Endothelial cell of umbilical vein (primary cell): ENCODE measurements at regions not wholly inside any gene's neighbourhood (a gene's known extent, or its start where the extent isn't known, plus 50 kb on each side); places are given as distances from the start of the nearest gene placed in this dataset.

ENCODE experiments used
- BruUV-seq: library from RNA; stranded (reverse); fragments of 400-500 nt; replicated peaks from 2 replicates; lab custom pipeline; 2021; lab: Mats Ljungman, UMichigan
- CTCF ChIA-PET: fragments of 300-600, 350-600 bp; sonication (Branson Sonifier 250); formaldehyde crosslinking; loops from one replicate; lab custom pipeline; 2021; ENCODE audit warnings: antibody characterized with exemption, inconsistent platforms; lab: Charles Lee
- POLR2A ChIA-PET: fragments of 300-600, 350-600 bp; sonication (Branson Sonifier 250); formaldehyde crosslinking; loops from one replicate; lab custom pipeline; 2021; ENCODE audit warnings: antibody characterized with exemption, inconsistent platforms; lab: Charles Lee
- DNase-seq: peaks from one replicate; pipeline ENCODE4 v3.0.0-alpha.2; 2011; ENCODE audit warnings: low read depth, low spot score
- FAIRE-seq: peaks from 2 replicates; lab custom pipeline; 2011; peaks lifted over from hg19 to GRCh38; lab: Jason Lieb, UNC
- H2AFZ ChIP-seq: 2 replicates; pipeline ENCODE4 v1.6.0; 2012; ENCODE audit warnings: low read depth, low read length, control low read depth, inconsistent platforms
- H3K27ac ChIP-seq: 2 replicates; pipeline ENCODE4 v1.5.1; 2011; ENCODE audit warnings: low read depth, mild to moderate bottlenecking, control low read depth, low read length, moderate library complexity; ENCODE audit not compliant: insufficient read depth
- H3K27me3 ChIP-seq, 2 experiments: 2 replicates each; pipeline versions ENCODE4 v1.6.0 to v1.6.1; 2011; ENCODE audit warnings: low read length in 2 of 2, mixed read lengths in 1 of 2; ENCODE audit not compliant: control insufficient read depth in 2 of 2, insufficient read depth in 2 of 2
- H3K36me3 ChIP-seq, 2 experiments: 2 replicates in 1 of 2; 3 replicates in 1 of 2; pipeline ENCODE4 v1.5.1; 2011; ENCODE audit warnings: low read length in 2 of 2, mild to moderate bottlenecking in 1 of 2, moderate library complexity in 1 of 2; ENCODE audit not compliant: control insufficient read depth in 2 of 2, insufficient read depth in 2 of 2; ENCODE audit errors: extremely low read depth in 1 of 2
- H3K4me1 ChIP-seq: 3 replicates; pipeline ENCODE4 v1.5.1; 2011; ENCODE audit warnings: mild to moderate bottlenecking, low read length; ENCODE audit not compliant: control insufficient read depth, insufficient read depth; ENCODE audit errors: extremely low read depth
- H3K4me2 ChIP-seq: 2 replicates; pipeline ENCODE4 v1.6.1; 2011; ENCODE audit warnings: low read length, control low read depth, mixed read lengths; ENCODE audit not compliant: insufficient read depth
- H3K4me3 ChIP-seq, 3 experiments: fragments of 200-600 bp in 1 of 3; sonication (generic), shearing (Covaris generic) in 1 of 3; replicated peaks in 1 of 3; 2 replicates each; pipeline ENCODE4 v1.5.1; 2011 to 2016; ENCODE audit warnings: control low read depth in 3 of 3, low read length in 3 of 3, mild to moderate bottlenecking in 2 of 3, inconsistent platforms in 1 of 3, low read depth in 1 of 3, moderate library complexity in 1 of 3; ENCODE audit not compliant: insufficient read depth in 1 of 3
- H3K79me2 ChIP-seq: 2 replicates; pipeline ENCODE4 v1.6.0; 2012; ENCODE audit warnings: low read length, inconsistent platforms; ENCODE audit not compliant: control insufficient read depth, insufficient read depth
- H3K9ac ChIP-seq: replicated peaks from 2 replicates; pipeline ENCODE3; 2011; ENCODE audit warnings: low read length, control low read depth; ENCODE audit not compliant: insufficient read depth; ENCODE audit errors: extremely low read depth
- H3K9me1 ChIP-seq: replicated peaks from 3 replicates; pipeline ENCODE4 v1.6.0; 2011; ENCODE audit warnings: mild to moderate bottlenecking, low read length; ENCODE audit not compliant: control insufficient read depth, insufficient read depth; ENCODE audit errors: extremely low read depth
- H3K9me3 ChIP-seq: replicated peaks from 2 replicates; pipeline ENCODE4 v1.5.1; 2012; ENCODE audit warnings: low read length, inconsistent platforms; ENCODE audit not compliant: control insufficient read depth, insufficient read depth
- H4K20me1 ChIP-seq: replicated peaks from 2 replicates; pipeline ENCODE3; 2011; ENCODE audit warnings: mild to moderate bottlenecking, low read length; ENCODE audit not compliant: control insufficient read depth, insufficient read depth; ENCODE audit errors: extremely low read depth
- CTCF ChIP-seq, 2 donors: IDR thresholded peaks; 1 replicate in 1 of 2; 2 replicates in 1 of 2; pipeline ENCODE4 v1.5.1; 2011; ENCODE audit warnings: low read length in 2 of 2, mild to moderate bottlenecking in 2 of 2, moderate library complexity in 2 of 2, control low read depth in 1 of 2, inconsistent platforms in 1 of 2, low read depth in 1 of 2; ENCODE audit not compliant: insufficient read depth in 1 of 2; ENCODE audit errors: extremely low read depth in 1 of 2
- EZH2 ChIP-seq: IDR thresholded peaks from 2 replicates; pipeline ENCODE4 v1.6.1; 2012; ENCODE audit warnings: borderline replicate concordance, low read depth, mild to moderate bottlenecking, moderate library complexity, low read length, inconsistent platforms; ENCODE audit not compliant: severe bottlenecking
- FOS ChIP-seq: IDR thresholded peaks from 2 replicates; pipeline ENCODE4 v1.6.1; 2011; ENCODE audit warnings: mild to moderate bottlenecking, low read length, moderate library complexity, borderline replicate concordance; ENCODE audit not compliant: insufficient read depth
- GATA2 ChIP-seq: IDR thresholded peaks from 2 replicates; pipeline ENCODE4 v1.7.0; 2011; ENCODE audit warnings: low read depth, mild to moderate bottlenecking, moderate library complexity, mixed read lengths, low read length; ENCODE audit not compliant: insufficient read length, insufficient read depth
- JUN ChIP-seq: IDR thresholded peaks from 2 replicates; pipeline ENCODE4 v1.6.1; 2011; ENCODE audit warnings: borderline replicate concordance, low read depth; ENCODE audit not compliant: insufficient read length, insufficient read depth
- MAX ChIP-seq: IDR thresholded peaks from 2 replicates; pipeline ENCODE4 v1.6.1; 2011; ENCODE audit not compliant: insufficient read depth, insufficient read length
- MYC ChIP-seq: IDR thresholded peaks from one replicate; pipeline ENCODE4 v1.6.1; 2011; ENCODE audit warnings: mild to moderate bottlenecking, low read depth, low read length
- POLR2A ChIP-seq: IDR thresholded peaks from 2 replicates; pipeline ENCODE4 v1.6.1; 2012; ENCODE audit warnings: low read depth, mild to moderate bottlenecking, control low read depth, low read length
- POLR2AphosphoS5 ChIP-seq: IDR thresholded peaks from 2 replicates; pipeline ENCODE4 v1.6.1; 2012; ENCODE audit warnings: low read depth, mild to moderate bottlenecking, control low read depth, low read length, moderate library complexity; ENCODE audit not compliant: insufficient read depth
- dilution Hi-C: fragments of 300-500 bp; cut with MboI; formaldehyde crosslinking; loops from one replicate; pipeline ENCODE4 v1.15.0; 2019; ENCODE audit warnings: low sequenced_read_pairs; ENCODE audit not compliant: extremely low pct_ligation_motif_present
- intact Hi-C: fragments of 100-400 bp; cut with micrococcal nuclease; formaldehyde crosslinking; loops from one replicate; pipeline ENCODE4 v1.10.0; 2022

GRCh38 chr4:34182306-34182705 is 2062.0 kb downstream of the ARAP2 start:
- intact Hi-C loops = no loop called here
- Histone ChIP-seq H3K27me3 (no peaks in the 10 kb centered on the region), H3K27ac (no peak overlapping the region), H3K36me3 (no peaks in the 10 kb centered on the region), H2AFZ (no peak overlapping the region), H3K4me1 (no peaks in the 10 kb centered on the region), H3K4me3 (no peak overlapping the region), H3K4me2 (no peak overlapping the region), H3K9me3 (no peaks in the 10 kb centered on the region), H3K9me1 (no peaks in the 10 kb centered on the region), H3K79me2 (no peaks in the 10 kb centered on the region), H4K20me1 (no peaks in the 10 kb centered on the region), H3K9ac (no peak overlapping the region)
- no TSS peak for BruUV-seq
- ChIA-PET CTCF (no interaction called here), POLR2A (no interaction called here)
- TF ChIP-seq CTCF (IDR thresholded peaks at IDR 0.05; ENCODE audit: extremely low read depth in 1 of 2, insufficient read depth in 1 of 2, low read depth in 1 of 2, low read length in 2 of 2) = no peak
- no peak for TF ChIP-seq POLR2A
- no peak for TF ChIP-seq EZH2
- no peak for TF ChIP-seq JUN
- no peak for TF ChIP-seq MAX
- no peak for TF ChIP-seq GATA2
- TF ChIP-seq POLR2AphosphoS5 = no peak
- TF ChIP-seq MYC = no peak
- no peak for TF ChIP-seq FOS
- dilution Hi-C loops = no loop called here
- no peak for DNase-seq
- no peak for FAIRE-seq
